ENCODE measurements at regions not wholly inside any gene's neighbourhood (a gene's known extent, or its start where the extent isn't known, plus 50 kb on each side); places are given as distances from the start of the nearest gene placed in this dataset.

GRCh38 chr7:50190776-50191175 is 97.7 kb upstream of the ZPBP start:
- H3K4me3 ChIP-seq, result no peak overlapping the region
- no peaks in the 10 kb centered on the region for H3K9me3 ChIP-seq
- H3K36me3 ChIP-seq, result no peaks in the 10 kb centered on the region
- ATAC-seq, result no peak
- no peak overlapping the region for H3K27ac ChIP-seq
- intact Hi-C loops (cut with DNase I), result no loop called here
- DNase-seq, result no peak
- H3K27me3 ChIP-seq, result no peaks in the 10 kb centered on the region
- H3K4me1 ChIP-seq, result no peaks in the 10 kb centered on the region
- no peak for TF ChIP-seq CTCF (IDR thresholded peaks at IDR 0.05)

- no peak for TF ChIP-seq CTCF (IDR thresholded peaks at IDR 0.05)
- Histone ChIP-seq H3K4me3 (no peak overlapping the region), H3K27ac (no peak overlapping the region), H3K4me1 (no peaks in the 10 kb centered on the region), H3K9me3 (no peaks in the 10 kb centered on the region), H3K36me3 (no peaks in the 10 kb centered on the region), H3K27me3 (no peaks in the 10 kb centered on the region)
- no peak for ATAC-seq
- DNase-seq, result no peak
- intact Hi-C loops (cut with DNase I), result no loop called here
Observed at GRCh38 chr7:50189371-50189770, 96.3 kb upstream of the ZPBP start.

GRCh38 chr7:50185951-50186682 is 93.1 kb upstream of the ZPBP start:
- Histone ChIP-seq H3K4me1 (peaks cover 0 to 7% of the 10 kb centered on the region in 2 donors), H3K27ac (no peak overlapping the region), H3K9me3 (no peaks in the 10 kb centered on the region), H3K4me3 (no peak overlapping the region), H3K27me3 (no peaks in the 10 kb centered on the region), H3K36me3 (no peaks in the 10 kb centered on the region)
- TF ChIP-seq CTCF (IDR thresholded peaks at IDR 0.05), result no peak
- intact Hi-C loops (cut with DNase I), result no loop called here
- DNase-seq (no peak), ATAC-seq (no peak)

- Histone ChIP-seq H3K4me3 (no peak overlapping the region), H3K9me3 (no peaks in the 10 kb centered on the region), H3K27me3 (no peaks in the 10 kb centered on the region), H3K4me1 (peaks cover 0 to 12% of the 10 kb centered on the region in 2 donors), H3K27ac (no peak overlapping the region), H3K36me3 (no peaks in the 10 kb centered on the region)
- intact Hi-C loops (cut with DNase I), result no loop called here
- ATAC-seq, result peak; percentile 66
- DNase-seq, result peak in 2 of 4 donors; percentile 54 to 81
- TF ChIP-seq CTCF (IDR thresholded peaks at IDR 0.05), result no peak
Observed at GRCh38 chr7:50185208-50185607, 92.2 kb upstream of the ZPBP start.

GRCh38 chr7:50184271-50184990 is 91.4 kb upstream of the ZPBP start:
- intact Hi-C loops (cut with DNase I), result no loop called here
- Histone ChIP-seq H3K4me1 (peaks cover 0 to 12% of the 10 kb centered on the region in 2 donors), H3K9me3 (no peaks in the 10 kb centered on the region), H3K4me3 (no peak overlapping the region), H3K27ac (no peak overlapping the region), H3K27me3 (no peaks in the 10 kb centered on the region), H3K36me3 (no peaks in the 10 kb centered on the region)
- ATAC-seq (no peak), DNase-seq (no peak)
- TF ChIP-seq CTCF (IDR thresholded peaks at IDR 0.05), result no peak

Measured in left lung (tissue), 4 donors.